IPS DF 19.7 (cell line): ENCODE measurements at regions not wholly inside any gene's neighbourhood (a gene's known extent, or its start where the extent isn't known, plus 50 kb on each side); places are given as distances from the start of the nearest gene placed in this dataset.

Experiments used
- DNase-seq: peaks from one replicate; pipeline ENCODE4 v3.0.0-alpha.2; 2013; ENCODE audit warnings: low read depth, low spot score

DNA sequence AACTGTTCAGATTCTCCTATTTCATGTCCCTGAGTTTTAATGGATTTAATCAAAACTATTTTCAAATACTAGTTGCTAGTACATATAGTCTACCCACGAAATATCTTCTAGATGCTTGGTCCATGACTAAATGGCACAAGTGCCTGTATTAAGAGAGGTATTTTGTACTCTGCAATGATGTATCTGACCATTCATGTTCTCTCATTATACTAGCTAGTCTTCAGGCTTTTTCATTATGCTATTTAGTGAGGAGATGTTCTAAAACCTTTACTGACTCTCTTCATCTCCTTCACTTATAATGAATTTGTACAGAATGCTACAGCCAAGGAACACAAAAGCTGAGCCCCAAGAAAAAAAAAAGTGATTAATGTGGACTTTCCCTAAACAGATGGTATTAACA is 222.5 kb downstream of the AHR start:
- DNase-seq: no peak

DNA sequence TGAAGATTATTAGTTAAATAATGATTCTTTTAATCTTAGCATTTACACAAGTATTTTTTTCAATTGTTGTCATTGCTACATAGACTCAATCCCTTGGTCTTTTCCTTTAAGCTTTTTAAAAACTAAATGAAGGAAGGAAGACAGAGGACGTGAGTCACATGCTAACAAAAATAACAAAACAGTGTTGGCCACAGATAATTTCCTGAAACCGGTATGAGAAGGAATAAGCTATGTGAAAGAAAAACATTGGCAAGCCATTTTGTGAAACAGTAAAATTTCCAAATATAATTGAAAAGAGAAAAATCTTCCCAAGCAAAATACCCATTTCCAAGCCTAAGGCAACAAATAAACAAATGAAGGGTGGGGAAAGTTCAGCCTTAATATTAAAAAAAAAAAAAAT is 223.0 kb downstream of the AHR start:
- no peak for DNase-seq

DNA sequence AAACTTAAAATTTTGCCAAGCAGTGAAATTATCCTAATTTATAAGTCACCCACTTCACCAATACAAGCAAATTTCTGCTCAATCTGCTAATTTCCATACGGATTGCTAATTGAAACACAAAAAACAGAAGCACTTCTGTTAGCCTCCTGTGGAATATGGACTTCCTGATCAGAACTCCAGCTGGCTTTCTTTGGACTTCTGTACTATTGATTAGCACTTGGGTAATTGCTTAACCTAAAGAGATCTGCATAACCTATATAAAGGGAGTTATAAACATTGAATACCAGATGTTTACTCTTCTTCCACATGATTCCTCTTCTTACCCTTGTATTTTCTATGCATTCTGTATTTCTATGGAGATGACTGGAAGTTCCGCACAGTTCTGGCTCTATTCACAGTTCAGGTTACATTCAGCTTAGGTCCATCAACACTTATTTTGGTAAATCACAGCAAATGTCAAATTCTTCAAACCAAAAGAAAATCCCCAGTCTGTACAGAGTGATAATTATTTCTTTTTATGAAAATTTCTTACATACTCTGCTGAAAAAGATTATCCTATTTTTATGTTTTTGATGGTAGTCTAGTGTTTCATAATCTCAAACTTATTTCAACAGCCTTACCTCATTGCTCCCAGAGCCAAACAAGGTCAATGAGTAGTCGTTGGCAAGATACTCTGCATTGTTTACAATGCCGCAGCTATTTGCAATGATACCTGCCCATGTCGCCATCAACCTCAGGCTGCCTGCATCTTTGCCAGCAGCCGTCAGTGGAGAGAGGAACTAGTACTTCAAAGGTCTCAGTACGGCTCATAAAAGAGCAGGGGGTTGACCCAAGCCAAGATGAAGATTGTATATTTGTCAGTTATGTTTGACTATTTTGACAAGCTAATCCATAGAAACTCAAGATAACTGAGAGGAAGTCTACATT is 225.6 kb downstream of the AHR start:
- no peak for DNase-seq

DNA sequence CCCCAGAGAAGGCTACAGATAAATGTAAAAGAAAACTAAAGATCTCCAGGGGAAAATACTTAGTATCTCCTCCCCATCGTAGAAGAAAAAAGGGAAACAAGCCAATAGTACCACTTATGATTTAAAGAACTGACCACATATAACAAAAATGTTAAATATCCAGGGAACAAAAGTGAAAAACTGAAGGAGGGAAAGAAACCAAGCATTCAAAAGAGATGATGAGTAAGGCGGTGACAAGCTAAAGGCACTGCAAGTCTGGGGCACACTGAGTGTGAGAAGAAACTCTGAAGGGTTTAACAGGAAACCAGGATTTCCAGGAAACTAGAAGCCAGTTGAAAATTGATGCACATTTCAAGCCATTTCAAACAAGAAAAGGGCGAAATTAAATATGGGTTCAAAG is 226.3 kb downstream of the AHR start:
- no peak for DNase-seq

DNA sequence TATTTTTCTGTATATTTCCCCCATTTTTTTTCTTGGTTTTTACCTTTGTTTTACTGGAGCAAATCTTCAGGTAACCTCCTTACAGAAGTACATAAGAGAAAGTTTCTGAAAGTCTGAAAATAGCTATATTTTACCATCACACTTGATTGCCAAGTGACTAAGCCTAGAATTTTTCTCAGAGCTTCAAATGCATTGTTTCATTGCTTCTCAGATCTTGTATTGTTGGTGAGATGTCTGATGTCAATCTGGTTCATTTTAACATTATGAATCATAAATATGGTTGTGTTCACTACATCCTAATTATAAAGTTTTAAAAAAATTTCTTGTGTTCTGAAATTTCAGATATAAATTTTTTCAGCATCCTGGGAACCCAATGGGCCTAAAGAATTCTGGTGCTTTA is 228.2 kb downstream of the AHR start:
- DNase-seq: no peak

DNA sequence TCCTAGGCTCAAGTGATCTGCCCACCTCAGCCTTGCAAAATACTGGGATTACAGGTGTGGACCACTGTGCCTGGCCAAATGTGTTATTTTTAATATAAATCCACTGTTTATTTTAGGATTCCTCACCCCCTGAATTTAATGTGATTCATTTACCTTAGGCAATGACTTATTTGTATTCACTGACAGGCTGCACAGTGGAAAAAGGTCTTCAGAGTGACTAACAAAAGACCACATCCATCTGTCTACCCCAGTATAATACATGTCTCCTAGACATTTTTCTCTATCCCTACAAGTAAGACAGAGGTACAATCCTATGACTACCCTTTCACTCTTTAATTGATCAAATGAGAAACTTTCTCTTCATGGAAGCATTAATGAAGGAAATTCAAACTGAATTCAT is 230.2 kb downstream of the AHR start:
- no peak for DNase-seq

DNA sequence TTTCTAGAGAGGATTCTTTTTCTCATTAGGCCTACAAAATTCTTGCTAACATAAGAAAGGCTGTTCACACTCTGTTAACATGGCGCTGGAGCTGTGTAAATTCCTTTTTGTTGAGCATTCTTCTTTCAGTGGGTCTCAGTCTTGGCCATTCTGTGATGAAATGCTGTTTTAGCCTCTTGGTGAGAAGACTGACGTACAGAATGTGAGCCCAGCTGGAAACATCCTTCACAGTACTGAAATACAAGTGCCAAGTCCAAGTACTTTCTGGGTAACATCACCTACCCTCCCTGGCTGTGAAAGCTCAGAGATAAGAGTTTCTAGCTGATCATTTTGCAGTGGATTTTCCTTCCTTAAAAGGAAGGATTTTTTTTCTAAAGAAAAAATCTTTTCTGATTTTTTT is 231.8 kb downstream of the AHR start:
- DNase-seq: peak; percentile 9

DNA sequence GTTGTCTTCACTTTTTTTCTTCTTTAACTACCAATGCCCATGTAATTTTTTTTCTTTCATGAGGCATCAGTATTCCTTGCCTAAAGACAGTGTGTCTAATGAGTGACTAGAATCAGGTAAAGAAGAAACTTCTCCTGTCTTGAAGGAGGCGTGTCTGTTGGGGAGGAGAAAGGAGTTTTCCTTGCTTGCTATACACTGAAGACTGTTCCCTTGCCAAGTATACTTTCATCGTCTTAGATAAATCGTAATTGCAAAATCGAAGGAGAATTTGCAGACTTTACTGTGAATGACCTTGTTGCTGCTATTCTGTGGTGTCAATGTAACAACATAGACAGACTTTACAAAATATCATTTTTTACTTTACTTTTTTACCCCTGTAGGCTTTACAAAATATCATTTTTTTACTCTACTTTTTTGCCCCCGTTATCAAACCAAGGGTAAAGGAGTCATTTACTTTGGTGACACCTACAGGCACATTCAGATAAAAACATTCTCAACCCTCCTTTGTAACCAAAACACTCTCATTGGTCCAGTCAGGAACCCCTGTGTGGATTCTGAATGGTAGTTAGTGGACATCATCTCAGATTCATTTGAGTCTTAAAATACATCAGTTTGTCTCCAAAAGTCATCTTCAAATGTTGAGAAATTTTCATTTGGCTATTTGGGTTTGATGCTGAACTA is 232.4 kb downstream of the AHR start:
- DNase-seq: peak; percentile 9

DNA sequence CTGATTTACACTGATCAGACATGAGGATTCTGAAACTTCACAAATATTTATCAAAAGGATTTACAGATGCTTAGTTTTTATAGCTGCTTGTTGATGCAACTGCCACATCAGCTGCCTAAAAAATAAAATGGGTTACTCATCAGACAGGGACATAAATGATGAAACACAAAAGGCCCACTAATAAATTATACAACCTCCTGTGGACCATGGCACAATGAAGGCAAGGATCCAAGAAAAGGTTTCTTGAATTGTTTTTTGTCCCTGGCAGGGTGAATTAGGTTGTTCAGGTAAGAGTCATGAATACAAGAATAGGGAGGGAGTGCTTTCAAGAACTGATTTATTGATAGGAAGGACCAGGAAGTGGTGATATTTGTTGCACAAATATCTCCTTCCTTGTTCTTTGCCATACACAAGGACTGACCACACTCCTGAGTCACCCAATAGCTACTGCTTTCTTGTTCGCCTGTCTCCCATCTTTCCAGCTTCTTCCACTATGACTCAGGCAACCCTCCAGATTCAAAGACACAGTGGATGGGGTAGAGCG is 234.5 kb downstream of the AHR start:
- no peak for DNase-seq

DNA sequence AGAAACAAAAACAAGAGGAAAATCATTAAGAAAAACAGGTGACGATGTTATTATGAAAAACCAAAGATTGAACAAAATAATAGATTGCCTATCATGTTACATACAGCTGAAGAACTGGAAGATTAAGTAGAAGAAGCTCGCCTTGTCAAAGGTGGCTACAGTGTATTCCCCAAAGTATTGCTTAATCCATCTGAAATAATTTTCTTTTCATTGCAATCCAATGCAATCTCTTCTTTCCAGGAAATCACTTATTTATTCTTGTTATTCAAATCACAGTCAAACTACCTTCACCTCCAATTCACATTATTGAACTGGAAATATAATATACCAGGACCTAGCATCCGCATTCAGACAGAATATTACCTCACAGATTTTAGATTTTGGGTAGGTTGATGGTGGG is 235.9 kb downstream of the AHR start:
- no peak for DNase-seq

DNA sequence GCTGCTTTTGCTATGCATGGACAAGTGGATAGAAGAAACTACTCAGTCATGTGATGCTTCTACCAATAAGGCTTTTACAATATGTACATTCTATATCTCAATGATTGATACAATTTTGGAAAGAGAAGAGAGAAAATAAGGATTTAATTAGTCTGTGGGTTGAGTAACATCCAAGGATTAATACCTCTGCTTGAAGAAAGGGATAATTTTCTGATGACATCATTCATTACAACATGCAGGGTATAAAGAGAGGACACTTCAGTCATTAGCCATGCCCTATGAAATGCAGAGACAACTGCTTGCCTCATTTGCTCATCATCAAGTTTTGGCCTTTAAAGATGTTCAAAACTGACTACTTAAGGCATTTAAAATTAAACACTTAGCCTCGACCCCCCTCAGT is 237.3 kb downstream of the AHR start:
- no peak for DNase-seq

DNA sequence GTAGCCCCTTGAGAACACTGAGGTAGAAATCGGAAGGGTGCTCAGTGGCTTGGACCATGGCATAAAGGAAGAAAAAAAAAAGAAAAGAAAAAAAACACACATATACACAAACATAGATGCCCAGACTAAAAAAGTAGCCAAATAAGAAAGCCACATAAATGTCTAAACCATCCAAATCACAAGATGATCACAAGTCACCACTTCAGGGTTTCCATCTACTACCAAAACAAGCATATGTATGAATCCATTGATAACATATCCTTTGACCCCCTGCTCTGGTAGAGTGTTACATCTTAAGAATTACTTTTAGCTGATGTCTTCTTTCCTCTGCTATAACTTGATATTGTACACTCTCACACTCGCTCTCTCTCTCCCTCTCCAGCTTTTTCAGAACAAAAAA is 245.9 kb downstream of the AHR start:
- no peak for DNase-seq

DNA sequence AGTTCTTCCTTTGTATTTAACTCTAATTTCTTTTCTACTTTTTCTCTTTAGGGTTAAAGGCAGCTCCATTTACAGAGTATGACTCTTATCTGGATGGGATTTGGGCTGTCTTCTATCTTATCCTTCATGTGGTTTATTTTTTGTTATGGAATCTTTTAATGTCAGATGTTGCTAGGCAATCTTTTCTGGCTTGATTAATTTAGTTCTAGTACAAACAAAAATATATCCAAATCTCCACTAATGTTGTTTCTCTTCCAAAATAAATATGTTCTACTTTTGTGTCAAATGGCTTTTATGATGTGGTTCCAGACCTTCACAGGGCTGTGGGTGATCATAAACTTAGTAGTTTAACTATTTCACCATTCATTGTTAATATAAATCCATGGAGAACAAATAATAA is 246.9 kb downstream of the AHR start:
- no peak for DNase-seq

DNA sequence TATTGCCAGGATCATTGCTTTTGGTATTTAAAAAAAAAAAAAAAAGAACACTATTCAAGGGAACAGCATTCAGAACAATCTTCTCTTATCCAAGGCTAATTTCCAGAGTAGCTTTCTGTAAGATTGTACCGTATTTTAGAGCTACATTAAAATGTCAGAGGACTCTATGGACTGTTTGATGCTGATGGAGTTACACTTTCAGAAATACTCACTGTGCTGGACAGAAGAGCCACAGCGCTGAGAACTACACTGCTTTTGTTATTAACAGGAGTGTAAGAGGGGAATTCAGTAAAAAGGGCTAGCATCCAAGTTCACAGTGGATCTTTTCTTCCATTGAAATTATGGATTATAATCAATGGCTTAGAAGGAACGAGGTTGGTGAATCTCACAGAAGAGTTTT is 247.7 kb downstream of the AHR start:
- DNase-seq: no peak

DNA sequence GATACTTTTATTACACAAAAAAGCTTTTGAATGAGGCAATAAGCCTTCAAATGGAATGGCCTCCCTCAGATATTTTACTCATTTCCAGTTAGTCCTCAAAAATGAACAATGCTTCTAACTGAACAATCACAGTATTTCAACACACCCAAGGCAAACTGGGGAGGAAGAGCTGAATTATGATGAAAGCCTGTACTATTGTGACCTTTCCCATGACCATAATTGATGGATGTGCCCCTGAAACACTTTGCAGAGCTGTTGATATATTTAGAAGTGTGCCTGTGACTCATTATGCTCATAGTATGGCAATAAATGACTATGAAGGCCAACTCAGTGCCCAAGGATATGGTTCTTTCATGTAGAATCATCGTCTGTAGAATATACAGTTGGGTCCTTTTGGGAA is 248.1 kb downstream of the AHR start:
- no peak for DNase-seq

DNA sequence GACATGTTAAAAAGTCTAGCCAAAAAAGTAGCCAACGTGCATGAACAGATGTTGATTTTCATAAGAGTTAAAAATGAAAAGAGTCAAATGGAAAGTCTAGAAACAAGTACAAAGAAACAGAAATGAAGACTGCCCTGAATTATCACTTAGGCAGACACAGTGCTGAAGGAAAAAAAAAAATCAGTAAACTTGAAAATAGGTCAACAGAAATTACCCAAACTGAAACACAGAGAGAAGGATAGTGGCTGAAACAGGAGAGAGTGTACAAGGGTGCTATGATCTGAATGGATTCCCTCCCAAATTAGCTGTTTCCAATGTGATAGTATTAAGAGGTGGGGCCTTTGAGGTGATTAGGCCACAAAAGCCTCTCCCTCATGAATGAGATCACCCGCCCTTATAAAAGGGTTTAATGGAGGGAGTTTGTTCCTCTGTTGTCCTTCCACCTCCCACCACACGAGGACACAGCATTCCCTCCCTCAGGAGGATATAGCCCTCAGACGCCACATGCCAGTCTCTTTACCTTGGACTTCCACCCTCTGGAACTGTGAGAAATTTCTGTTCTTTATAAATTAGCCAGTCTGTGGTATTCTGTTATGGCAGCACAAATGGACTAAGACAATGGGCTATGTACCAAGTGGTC is 249.7 kb downstream of the AHR start:
- peak; percentile 17 for DNase-seq

DNA sequence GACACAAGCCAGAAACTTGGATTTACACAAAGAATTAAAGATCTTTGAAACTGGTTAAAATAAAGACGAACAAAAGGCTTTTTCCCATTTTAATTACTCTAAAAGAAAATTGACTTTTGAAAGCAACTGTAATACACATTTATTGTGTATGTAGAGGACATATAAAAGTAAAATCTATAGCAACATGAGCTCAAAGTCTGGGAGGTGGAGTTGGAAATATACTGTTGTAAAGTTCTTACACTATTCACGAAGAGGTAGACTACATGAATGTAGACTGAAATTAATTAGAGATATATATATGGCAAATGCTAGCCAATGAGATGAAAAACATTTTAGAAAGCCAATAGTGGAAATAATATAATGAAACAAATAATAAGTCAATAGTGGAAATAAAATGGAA is 251.0 kb downstream of the AHR start:
- no peak for DNase-seq

DNA sequence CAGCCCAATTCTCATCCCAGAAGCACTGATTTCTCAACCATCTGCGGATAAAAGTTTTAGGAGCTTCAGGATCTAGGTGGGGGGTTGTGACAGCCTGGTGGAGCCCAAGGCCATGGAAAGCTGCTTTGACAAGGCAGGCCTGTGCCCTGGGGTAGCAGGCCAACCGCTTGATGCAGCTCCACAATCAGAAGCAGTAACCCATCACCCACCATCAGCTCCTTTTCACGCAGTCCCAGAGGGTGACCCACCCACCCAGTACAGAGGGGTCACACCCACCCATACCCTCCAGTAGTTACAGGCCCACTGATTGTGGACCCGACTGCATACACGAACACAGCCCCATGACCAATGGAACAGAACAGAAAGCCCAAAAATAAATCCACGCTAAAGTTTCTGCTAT is 253.9 kb downstream of the AHR start:
- DNase-seq: no peak

DNA sequence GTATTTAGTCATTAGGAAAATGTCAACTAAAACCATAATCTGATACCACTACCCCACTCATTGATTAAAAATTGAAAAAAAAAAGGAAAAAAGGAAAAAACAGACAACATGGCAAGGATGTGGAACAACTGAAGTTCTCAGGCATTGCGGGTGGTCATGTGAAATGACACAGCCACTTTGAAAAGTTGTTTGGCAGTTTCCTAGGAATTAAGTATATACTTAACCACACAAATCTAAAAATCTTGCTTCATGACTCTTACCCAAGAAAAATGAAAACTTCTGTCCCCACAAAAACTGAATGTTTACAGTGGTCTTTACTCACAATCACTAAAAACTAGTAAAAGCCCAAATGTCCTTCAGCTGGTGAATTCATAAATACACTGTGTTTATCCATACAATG is 254.5 kb downstream of the AHR start:
- no peak for DNase-seq

DNA sequence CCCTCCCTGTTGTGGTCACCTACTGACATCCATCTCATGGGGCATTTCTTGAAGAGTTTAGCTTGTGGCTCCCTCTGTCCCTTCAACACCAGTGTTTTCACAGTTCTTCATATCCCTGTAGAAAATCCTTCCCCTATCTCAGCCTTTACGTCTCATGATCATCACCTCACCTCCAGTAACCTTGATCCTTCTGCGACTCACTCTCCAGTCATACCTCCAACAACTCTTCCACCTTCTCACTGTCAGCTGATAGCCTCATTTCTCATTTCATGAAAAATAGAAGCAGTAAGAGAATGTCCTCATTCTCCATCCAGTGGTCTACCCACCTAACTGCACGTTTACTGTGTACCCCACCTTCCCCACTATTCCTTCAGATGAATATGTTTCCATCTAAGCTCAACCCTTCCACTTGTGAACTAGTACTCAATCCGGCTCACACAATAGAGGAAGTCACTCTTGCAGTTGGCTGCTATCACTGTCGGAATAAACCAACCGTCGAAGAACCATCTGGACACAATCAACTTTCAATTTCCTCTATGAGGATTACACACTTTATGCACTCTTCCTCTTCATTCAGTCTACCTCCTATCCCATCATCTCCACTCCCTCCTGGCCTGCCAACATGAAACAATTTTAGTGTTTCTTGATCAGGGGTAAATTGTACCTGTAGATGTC is 256.0 kb downstream of the AHR start:
- DNase-seq: no peak

DNA sequence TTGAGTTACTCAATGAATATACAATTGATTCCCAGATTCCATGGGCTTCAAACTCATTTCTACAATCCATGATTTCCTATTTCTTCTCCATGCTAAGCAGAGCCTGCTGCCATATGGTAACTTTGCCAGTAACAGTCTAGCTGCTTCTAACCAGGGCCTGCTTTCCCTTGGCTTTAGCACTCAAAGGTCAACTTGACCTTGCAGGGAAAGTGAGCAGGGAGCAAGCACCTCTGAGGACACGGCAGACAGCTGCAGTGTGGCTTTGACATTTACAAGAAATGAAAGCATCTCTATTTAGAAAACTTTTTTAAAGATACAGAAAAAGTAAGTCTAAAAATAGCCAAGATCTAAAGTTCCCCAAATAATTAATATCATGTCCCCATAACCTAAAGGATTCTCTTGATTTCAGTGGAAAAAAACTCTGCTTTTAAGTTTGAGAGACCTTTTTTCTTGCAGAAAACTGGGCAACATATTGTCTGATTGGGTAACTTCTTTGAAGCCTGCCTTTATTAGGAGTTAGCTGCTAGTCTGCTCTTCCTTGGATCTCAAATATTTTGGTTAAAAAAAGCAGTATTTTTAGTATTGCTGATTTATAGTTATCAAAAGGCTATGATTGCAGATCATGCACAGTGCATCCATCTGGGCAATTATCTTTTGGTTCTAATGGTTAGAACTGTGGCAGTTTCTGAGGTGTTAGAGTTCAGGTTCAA is 257.9 kb downstream of the AHR start:
- DNase-seq: no peak
